ENCODE measurements at regions not wholly inside any gene's neighbourhood (a gene's known extent, or its start where the extent isn't known, plus 50 kb on each side); places are given as distances from the start of the nearest gene placed in this dataset.
"Not testable (repeated sequence)": the region's sequence is repeated elsewhere in the genome, so short reads cannot be mapped to it uniquely, and the experiment has no call there.

DNA sequence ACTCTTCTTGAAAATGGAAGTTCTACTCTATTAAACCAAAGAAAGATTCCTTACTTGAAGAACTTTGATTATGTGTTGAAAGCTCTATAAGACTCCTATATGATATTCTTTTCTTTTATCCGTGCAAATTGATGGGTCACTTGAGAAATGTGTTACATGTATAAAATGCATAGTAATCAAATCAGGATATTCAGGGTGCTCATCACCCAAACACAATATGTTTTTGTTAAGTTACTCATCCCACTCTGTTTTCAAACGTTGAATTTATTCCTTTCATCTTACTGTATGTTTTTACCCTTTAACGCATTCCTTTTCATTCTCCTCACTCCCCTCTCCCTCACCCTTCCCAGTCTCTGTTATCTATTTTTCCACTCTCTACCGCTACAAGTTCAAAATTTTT is 305.5 kb upstream of the KYNU start:
- DNase-seq = no peak

DNA sequence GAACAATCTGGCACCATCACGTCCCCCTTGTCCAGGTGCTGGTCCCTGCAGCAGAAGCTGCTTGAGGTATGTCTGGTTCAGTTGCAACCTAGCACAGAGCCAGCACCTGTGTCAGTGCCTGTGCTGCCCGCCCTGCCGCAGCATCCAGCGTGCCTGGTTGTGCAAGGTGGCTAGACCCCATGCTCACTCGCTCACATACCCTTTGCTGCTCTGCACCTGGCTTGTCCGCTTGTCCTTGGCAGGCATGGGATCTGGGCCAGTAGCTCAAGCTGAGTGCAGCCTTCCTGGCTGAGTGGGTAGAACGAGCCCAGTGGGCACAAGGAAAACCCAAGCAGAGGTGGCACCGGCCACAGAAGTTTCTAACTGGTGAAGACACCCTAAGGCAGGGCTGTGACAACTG is 314.6 kb upstream of the KYNU start:
- no peak for DNase-seq

DNA sequence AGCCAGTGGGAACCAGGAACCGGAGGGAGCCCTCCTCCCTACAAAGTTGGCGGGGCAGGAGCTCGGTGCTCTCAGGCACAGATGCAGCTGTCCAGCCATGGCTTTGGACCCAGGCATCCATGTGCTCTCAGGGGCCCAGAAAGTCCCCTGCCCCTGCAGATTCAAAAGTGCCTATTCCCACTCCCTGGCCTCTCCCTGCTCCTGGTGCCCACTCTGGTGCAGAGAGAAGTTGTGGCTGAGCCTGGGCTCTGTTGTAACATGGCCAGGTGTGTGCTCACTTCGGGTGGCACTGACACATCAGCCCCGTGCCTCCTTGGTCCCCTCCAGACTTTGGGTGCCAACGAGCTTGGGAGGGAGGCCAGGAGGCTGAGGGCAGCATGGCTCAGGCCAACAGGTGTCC is 315.8 kb upstream of the KYNU start:
- DNase-seq = no peak

DNA sequence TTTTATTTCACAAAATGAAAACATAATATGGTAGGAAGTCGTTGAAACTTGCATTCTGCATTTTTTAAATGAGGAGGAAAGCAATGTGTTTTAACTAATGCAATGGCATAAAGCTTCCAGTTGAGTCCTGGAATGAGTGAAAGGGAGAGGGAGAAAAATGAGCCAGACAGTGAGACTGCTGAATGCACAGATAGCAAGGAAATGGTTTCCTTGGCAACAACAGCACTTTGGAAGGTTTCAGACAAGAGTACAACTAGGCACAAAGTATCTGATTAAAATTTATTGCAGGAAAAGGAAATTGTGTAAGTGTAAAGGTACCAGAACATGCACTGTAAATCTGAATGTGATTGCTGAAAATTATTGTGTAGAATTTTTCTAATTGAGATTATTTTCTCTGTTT is 320.1 kb upstream of the KYNU start:
- DNase-seq = no peak

DNA sequence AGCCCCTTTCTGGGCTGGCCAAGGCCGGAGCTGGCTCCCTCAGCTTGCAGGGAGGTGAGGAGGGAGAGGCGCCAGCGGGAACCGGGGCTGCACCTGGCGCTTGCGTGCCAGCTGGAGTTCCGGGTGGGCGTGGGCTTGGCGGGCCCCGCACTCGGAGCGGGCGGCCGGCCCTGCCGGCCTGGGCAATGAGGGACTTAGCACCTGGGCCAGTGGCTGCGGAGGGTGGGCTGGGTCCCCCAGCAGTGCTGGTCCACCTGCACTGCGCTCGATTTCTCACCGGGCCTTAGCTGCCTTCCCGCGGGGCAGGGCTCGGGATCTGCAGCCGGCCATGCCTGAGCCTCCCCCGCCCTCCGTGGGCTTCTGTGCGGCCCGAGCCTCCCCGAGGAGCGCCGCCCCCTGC is 331.5 kb upstream of the KYNU start:
- not testable (repeated sequence) for DNase-seq

DNA sequence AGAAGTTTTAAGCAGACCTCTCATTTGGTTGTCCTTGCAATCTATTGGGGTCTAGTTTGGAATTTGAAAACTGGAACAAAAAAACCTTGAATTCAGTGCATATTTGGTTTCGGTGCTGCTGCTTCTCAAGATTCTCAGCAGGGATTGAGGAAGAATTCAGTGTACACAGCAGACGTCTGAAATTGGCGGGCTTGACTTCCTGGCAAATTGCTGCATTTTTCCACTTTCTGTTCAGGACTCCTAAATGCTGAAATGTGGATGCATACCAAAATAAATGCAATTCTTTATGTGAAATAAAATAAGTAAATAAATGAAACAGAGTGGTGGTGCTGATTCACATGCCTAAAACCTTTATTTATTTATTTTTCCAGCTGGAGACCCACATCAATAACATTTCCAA is 332.4 kb upstream of the KYNU start:
- no peak for DNase-seq

DNA sequence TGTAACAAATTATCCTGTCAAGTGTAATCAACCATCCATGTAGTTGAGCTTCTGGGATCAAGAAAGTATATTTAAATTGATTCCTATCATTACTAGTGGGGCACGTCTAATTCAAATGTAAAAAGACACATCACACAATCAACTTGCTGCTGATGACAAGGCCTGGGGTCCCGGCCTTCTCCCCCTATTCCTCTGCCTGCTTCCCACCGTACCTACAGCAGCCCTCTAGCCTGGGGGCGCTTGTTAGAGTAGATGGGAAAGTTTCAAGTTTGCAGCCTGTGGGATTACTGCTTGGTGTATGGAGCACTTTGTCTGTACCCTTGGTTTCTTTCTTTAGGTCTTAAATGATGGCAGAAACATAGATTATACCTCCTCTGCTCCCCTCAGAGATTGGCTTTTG is 333.3 kb upstream of the KYNU start:
- DNase-seq = no peak

DNA sequence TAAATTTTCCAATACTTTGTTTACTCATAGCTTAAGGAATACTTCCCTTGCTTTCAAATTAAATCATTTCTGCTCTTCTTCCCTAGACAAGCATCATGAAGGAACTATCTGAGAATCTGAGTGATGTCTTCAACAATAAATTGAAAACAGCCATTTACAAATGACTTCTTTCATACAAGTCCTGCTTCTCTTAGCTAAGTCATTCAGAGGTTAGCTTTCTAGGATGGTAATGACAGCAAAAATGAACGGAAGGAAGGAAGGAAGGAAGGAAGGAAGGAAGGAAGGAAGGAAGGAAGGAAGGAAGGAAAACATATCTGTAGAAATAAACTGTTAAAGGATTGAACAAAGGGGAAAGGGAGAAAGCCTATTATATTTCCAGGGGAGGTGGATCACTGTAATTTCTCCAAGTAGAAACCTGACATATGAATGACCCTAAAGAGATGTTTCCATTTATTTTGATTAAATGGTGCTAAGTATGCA is 335.0 kb upstream of the KYNU start:
- DNase-seq = no peak

DNA sequence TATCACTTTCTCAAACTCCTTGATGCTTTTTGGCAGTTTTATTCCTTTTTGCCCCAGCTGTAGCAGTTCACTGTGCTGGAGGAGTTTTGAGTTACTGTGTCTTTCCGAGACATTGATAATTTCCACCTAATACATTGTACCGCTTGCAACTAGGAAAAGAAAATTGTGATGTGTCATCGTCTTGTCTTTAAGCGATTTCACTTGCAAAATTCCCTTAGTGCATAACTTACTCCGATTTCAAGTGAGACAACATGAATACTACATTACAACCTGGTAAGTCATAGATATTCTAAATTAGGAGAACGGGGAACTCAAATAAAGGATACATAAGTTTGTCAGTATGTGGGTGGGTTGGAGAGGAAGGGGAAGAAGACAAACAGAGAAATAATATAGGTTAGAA is 340.5 kb upstream of the KYNU start:
- DNase-seq = no peak

DNA sequence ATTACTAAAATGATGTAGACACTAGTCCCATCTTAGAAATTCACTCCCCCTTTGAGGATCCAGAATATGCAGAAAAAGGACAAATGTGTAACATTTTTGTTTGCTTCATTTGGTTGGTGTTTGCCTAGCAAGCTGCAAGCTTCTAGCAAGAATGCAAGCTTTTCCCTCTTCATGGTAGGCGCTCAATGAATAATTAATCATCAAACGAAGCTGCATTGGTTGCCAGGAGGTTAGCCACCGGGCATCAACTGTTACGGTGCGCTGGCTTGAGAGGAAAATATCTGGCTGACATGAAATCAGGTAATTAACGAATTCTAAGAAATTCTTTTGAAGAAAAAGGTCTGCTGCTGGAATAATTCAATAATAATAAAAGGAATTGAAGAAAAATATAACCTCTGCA is 341.0 kb upstream of the KYNU start:
- DNase-seq = no peak

DNA sequence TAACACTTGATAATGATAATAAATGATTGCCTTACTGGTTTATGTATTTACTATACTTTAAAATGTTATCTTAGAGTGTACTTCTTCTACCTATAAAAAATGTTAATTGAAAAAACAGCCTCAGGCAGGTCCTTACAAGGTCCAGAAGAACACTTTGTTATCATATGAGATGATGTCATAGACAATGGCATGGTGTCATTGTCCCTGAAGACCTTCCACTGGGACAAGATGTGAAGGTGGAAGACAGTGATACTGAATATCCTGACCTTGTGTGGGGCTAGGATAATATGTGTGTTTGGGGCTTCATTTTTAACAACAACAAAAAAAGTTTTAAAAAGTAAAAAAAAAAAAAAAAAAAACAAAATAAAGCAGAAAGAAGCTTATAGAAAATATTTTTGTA is 342.2 kb upstream of the KYNU start:
- DNase-seq = no peak

DNA sequence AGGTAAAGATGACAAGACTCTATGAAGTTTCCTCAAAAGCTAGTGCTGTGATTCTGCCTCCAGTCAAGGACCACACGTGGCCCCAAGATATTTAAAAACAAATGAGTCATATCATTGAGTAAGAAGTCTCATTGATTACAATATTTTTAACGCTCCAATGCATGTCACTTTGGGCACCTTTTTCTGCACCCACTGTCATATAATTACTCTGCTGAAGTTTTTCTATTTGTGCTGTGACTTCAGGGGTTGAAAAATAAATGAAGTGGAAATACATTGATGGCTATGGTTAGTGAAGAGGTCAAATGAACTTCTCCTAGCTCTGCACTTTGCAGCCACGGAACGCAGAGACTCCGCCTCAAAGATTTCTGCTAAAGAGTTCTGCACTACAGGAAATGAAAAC is 344.3 kb upstream of the KYNU start:
- no peak for DNase-seq

DNA sequence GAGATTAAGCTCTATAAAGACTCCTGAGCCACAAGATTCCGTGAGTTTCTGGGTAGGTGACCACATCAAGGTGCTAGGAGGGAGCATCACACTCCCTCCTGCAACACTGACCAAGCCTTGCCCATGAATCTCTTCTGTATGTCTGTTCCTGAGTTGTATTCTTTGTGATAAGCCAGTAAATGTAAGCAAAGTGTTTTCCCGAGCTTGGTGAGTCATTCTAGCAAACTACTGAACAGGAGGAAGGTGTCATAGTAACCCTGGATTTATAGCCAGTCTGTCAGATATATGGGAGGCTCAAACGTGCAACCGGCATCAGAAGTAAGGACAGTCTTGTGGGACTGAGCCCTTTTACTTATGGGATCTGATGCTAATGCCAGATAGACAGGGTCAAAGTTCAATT is 346.1 kb upstream of the KYNU start:
- DNase-seq = no peak

DNA sequence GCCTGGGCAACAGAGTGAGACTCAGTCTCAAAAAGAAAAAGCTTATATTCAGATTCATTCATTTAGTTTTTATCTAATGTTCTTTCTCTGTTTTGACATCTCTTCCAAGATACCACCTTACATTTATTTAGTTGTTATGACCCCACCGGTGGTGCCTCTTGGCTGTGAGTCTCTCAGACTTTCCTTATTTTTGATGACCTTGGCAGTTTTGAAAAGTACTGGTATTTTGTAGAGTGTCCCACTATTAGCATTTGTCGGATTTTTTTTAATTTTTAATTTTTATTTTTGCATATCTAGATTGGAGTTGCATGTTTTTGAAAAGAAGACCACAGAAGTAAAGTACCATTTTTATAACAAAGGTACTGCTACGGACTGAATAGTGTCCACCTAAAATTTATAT is 351.7 kb upstream of the KYNU start:
- DNase-seq = no peak

DNA sequence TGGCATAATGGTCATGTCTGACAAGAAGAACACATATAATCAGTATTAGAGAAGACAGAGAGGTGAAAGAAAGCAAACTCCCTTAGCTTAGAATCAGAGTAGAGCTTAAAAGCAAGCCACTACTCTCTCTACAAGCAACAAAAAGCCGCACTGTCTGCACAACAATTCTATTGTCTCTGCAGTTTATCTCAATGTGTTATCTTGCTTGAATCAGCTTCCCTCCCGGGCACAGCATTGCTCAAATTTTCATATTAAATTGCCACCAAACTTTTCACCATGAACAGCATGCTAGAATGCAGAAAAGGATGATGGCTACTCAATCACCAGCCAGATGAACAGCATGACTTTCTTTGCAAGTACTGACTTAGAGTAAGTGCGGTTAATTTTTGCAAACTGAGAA is 356.0 kb upstream of the KYNU start:
- no peak for DNase-seq

DNA sequence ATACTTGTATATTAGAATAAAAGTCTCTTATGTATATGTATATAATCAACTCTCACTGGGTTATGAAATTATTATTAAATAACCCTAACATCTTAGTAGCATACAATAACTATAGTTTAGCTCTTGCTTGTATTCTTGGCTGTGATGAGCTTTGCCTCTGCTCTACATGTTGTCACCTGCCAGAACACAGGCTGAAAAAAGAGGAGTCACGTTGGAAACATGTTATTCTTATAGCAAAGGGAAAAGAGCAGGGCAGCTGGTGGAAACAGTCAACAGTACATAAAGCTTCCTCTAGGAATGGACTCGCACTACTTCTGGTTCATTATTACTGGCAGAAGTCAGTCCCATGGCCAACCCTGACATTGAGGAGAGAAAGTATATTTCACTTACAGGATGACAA is 362.0 kb upstream of the KYNU start:
- no peak for DNase-seq

DNA sequence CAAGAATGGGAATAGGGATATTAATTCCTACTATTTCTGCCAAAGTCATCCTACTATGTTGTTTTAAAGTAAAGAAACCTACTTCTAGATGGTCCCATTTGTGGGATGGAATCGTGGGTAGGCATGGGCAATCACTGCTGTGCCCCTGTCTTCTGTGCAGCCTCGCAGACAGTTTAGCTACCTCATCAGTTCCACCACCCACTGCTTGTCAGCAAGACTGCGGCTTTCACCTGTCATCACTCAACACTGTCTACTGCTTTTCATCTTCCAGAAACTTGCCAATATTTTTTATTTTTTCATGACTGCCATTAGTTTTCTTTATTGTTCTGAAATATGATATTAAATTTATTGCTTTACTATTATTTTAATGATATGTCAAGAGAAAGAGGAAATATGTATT is 368.1 kb upstream of the KYNU start:
- no peak for DNase-seq

DNA sequence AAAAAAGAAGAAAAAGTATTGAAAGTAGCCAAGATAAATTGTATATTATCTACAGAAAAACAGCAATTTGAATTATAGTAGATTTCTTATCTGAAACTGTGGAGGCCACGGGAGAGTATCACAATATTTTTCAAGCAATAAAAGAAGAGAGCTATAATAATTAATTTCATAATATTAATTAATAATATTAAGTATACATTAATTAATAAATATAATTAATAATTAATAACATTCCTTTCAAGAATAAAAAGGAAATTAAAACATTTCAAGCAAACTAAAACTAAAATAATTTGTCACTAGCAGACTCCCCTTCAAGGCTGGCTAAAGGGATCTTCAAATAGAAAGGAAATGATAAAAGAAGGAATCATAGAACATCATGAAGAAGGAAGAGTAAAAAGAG is 372.7 kb upstream of the KYNU start:
- no peak for DNase-seq

DNA sequence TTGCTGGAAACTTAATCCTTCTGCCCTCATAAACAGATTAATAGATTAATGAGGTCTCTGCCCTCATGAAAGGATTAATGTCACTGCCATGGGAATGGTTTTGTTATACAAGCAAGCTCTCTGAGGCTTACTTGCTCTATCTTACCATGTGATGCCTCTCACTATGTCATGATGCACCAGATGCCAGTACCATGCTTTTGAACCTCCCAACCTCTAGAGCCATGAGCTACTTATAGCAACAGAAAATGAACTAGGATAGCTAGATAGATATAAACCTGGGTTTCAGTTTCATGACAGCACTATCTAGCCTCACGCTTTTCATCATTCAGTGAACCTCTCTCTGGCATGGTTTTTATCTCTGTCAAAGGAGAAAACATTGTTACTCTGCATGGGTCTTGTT is 371.6 kb upstream of the LRP1B start:
- no peak for DNase-seq

DNA sequence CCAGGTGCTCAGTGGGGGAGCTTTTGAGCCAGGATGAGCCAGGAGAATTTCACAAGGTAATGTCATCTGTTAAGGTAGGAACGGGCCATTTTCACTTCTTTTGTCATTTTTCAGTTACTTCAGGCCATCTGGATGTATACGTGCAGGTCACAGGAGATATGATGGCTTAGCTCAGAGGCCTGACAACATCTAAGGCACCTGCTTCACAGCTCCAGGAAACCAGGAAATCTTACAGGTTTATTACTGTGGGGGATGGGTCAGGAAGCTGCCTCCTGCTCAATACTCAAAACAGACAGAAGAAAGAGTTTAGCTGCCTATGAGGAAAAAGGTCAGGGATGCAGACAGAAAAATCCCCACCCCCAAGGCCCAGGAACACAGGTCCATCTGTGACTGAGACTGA is 364.3 kb upstream of the LRP1B start:
- no peak for DNase-seq

DNA sequence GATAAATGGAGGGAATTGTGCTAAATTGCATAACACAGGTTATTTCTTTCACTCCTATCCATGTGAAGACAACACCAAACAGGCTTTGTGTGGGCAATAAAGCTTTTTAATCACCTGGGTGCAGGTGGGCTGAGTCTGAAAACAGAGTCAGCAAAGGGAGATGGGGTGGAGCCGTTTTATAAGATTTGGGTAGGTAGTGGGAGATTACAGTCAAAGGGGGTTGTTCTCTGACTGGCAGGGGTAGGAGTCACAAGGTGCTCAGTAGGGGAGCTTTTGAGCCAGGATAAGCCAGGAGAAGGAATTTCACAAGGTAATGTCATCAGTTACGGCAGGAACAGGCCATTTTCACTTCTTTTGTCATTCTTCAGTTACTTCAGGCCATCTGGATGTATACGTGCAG is 358.8 kb upstream of the LRP1B start:
- not testable (repeated sequence) for DNase-seq

DNA sequence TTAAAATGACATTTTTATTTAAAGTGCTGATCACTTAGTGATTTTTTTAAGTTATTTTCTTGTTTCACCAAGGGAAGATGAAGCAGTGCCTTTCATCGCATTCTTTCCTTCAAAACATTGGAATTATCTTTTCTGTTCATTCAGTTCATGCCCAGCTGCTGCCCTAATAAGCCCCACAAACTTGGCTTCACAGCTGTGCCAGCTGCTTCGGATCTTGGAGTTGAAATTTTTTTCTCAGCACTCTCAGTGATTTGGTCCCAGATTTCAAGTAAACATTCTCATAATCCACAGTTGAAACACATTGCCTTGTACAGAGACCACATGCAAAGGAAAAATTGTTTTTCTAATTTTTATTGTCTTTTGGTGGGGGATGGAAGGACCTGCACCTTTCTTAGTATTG is 353.3 kb upstream of the LRP1B start:
- no peak for DNase-seq

DNA sequence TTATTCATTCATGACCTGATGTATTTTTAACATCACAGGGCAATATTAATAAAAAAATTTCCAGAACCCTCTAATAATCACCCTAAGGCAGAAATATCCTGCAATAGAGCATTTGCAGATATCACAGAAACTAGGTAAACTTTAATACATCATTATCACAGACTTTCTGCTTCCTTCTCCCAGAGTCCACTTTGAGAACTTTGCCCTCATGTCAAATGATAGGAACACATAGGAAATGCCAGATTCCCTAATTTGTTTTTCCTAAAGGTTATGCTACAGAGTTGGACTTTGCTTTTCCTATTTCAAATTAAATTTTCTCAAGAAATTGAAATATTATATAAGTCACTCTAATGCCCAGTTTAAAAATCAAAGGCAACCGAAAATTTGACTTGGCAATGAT is 352.8 kb upstream of the LRP1B start:
- no peak for DNase-seq

DNA sequence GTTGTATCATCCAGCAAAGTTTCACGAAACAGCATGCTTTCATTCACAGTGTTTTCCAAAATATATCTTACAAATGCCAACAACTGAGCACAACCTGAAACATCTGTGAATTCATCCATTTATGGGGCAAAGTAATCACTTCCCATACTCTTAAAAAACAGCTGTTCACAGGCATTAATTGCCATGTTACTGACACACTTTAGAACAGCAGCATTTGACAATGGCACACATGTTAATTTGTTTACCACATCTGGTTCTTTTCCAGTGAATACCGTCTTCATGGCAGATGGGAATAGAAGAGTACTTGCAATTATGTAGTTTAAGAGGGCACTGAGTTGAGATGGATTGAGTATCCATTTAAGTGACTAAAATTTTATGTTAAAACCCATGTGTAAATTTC is 347.4 kb upstream of the LRP1B start:
- no peak for DNase-seq

DNA sequence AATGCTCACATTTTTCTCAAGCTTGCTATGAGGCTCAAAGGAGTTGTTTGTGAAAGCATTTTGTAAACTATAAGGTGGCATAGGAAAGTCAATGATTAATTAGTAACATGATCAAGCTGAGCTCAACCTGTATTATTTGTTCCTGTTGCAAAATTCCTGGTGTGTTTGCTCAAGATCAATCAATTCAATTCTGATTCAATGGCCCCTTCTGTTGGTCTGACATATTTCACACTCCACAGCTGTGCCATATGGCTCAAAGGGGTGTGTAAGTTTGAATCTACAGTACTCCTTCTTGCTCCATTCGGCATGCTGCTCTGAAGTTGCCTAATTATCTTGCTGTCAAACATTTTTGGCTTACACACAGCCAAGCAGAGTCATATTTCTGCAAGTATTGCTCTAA is 341.6 kb upstream of the LRP1B start:
- DNase-seq = no peak

DNA sequence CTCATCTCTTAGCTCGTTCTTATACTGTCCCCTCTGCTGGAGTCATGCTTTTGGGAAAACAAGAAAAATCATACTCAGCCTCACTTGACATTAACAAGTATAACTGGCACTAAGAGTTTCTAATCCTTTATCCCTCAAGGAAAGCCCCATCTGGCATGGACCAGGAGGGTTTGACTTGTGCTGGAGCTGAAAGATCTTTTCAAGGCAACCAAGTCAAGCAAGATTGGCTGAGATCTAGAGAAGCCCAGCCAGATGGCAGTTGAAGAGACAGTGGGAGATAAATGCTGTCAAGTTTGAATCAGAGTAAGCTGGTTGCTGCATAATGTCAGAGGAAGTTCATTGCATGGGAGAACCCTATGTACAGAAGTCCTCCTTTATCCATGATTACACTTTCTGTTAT is 336.5 kb upstream of the LRP1B start:
- no peak for DNase-seq

Data from fibroblast of skin of abdomen (primary cell).